Adrenal gland (tissue), 9 donors: ENCODE measurements at regions not wholly inside any gene's neighbourhood (a gene's known extent, or its start where the extent isn't known, plus 50 kb on each side); places are given as distances from the start of the nearest gene placed in this dataset.

Experiments used
- DNase-seq, 7 donors: peaks; one replicate each; pipeline ENCODE4 v3.0.0-alpha.2; 2019 to 2020
- H3K27ac ChIP-seq, 5 donors: fragments of 200-600 bp; sonication (generic) in 4 of 5; 1 replicate in 3 of 5; 2 replicates in 2 of 5; pipeline versions ENCODE4 v1.5.1 to v1.8.0; 2016 to 2020; ENCODE audit warnings: mild to moderate bottlenecking in 1 of 5
- H3K27me3 ChIP-seq: fragments of 200-600 bp; 2 replicates; pipeline ENCODE4 v1.8.0; 2021
- H3K36me3 ChIP-seq, 2 donors: fragments of 200-600 bp; replicated peaks in 1 of 2; 1 replicate in 1 of 2; 2 replicates in 1 of 2; pipeline versions ENCODE4 v1.5.1 to v1.8.0; 2018 to 2022
- H3K4me1 ChIP-seq, 2 donors: fragments of 200-600 bp; replicated peaks in 1 of 2; 1 replicate in 1 of 2; 2 replicates in 1 of 2; pipeline versions ENCODE4 v1.5.1 to v1.8.0; 2018 to 2021
- H3K4me3 ChIP-seq, 4 donors: fragments of 200-600 bp; sonication (generic) in 3 of 4; one replicate each; pipeline ENCODE4 v1.5.1; 2016 to 2018
- H3K9me3 ChIP-seq, 3 donors: fragments of 200-600 bp; sonication (generic) in 1 of 3; replicated peaks in 1 of 3; 1 replicate in 2 of 3; 2 replicates in 1 of 3; pipeline versions ENCODE4 v1.5.1 to v1.8.0; 2016 to 2021
- CTCF ChIP-seq, 6 experiments: fragments of 450-650 bp in 4 of 6; fragments of 200-600 bp in 2 of 6; sonication (generic) in 1 of 6; IDR thresholded peaks; 1 replicate in 5 of 6; 2 replicates in 1 of 6; pipeline versions ENCODE4 v1.5.1 to v1.8.0; 2016 to 2021; ENCODE audit warnings: antibody characterized with exemption in 6 of 6, mild to moderate bottlenecking in 2 of 6, moderate library complexity in 1 of 6
- POLR2A ChIP-seq, 2 donors: fragments of 450-650 bp; IDR thresholded peaks; one replicate each; pipeline ENCODE4 v1.6.1; 2017; ENCODE audit warnings: antibody characterized with exemption in 2 of 2, mild to moderate bottlenecking in 2 of 2, moderate library complexity in 1 of 2
- WGBS, 4 donors: extraction: QIAGEN DNeasy Blood & Tissue Kit in 2 of 4; methylation state at CpG; one replicate each; pipeline versions ENCODE4 v1.1.5 to v1.1.7; 2013 to 2017; 5-methylcytosine and 5-hydroxymethylcytosine counted together
- intact Hi-C, 2 donors: fragments of 100-400 bp; cut with DNase I; formaldehyde crosslinking; loops; one replicate each; pipeline versions ENCODE4 v1.14.1 to v1.15.0; 2022 to 2023
- donor health status: healthy with polysubstance abuse.
- donor health status: Bipolar disorder and iron deficiency.
- donor health status: DM: yes; HTN: yes; CAD: no.
- donor health status: DM: no; HTN: no; CAD: no.
- donor health status: DM: no; HTN: no; CAD: no.

DNA sequence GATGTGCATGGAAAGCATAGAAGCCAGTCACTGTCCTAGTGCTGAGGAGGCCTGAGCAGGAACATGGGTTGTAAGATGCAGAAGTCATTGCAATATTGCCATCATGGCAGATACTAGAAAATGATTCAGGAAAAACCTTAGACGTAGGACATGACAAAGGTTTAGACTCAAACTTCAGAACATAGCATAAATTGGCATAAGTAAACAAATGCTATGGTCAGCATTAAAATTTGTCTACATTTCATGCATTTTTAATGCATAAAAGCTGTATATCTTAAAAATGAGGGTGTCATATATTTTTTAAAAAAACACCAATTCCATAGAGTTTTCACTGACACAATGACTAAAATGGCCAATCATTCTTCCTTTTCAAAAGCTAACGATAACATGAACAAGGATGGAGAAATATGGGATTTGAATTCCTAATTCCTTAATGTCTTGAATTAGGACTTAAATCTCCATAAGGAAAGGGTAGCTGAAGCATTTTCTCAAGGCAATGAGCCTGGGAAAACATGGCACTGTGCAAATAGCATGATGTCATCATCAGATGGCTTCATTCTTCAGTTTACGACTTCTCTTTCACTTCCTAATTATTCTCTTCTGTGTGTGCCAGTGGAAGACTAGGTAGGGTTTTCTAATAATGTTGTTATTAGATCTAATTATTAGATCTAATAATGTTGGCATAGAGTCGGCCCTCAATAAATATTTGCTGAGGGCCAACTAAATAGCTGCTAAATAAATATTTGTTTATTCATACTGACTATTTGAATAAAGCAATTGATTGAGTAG, 125.1 kb upstream of the FRG1 start:
- intact Hi-C loops, result no loop called here
- Histone ChIP-seq H3K4me1 (no peaks in the 10 kb centered on the region), H3K4me3 (no peak overlapping the region), H3K27ac (no peak overlapping the region), H3K9me3 (no peaks in the 10 kb centered on the region), H3K36me3 (no peaks in the 10 kb centered on the region), H3K27me3 (no peaks in the 10 kb centered on the region)
- 83 to 88% (median 85%) methylated on average over 4 of the region's 4 CpGs for WGBS, 4 donors
- DNase-seq, result no peak
- no peak for TF ChIP-seq POLR2A (IDR thresholded peaks at IDR 0.05)
- TF ChIP-seq CTCF (IDR thresholded peaks at IDR 0.05), result no peak

DNA sequence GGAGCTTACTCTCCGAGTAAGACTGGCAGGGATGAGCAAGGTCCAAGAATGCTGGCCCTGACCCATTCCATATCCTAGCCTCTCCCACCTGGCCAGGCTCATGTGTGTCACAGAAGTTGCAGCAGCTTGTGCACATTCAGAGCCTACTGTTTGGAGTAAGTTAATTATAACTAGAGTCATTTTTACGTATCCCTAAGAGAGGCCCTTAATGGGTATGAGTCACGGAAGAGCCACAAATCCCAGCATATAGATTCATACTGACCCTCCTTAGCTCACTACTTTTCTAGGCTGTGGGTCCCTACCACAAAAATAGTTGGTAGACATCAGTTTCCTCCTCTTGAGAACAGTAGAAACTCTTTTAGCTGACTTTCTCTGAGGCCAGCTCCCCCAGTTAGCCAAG, 118.3 kb upstream of the FRG1 start:
- Histone ChIP-seq H3K36me3 (no peaks in the 10 kb centered on the region), H3K4me3 (no peak overlapping the region), H3K27ac (no peak overlapping the region), H3K4me1 (no peaks in the 10 kb centered on the region), H3K27me3 (no peaks in the 10 kb centered on the region), H3K9me3 (no peaks in the 10 kb centered on the region)
- TF ChIP-seq POLR2A (IDR thresholded peaks at IDR 0.05), result no peak
- TF ChIP-seq CTCF (IDR thresholded peaks at IDR 0.05), result no peak
- intact Hi-C loops, result no loop called here
- 81 to 92% (median 86%) methylated on average over 3 of the region's 3 CpGs for WGBS, 4 donors
- DNase-seq, result no peak

- Histone ChIP-seq H3K36me3 (no peaks in the 10 kb centered on the region), H3K27ac (no peak overlapping the region), H3K9me3 (no peaks in the 10 kb centered on the region), H3K4me1 (no peaks in the 10 kb centered on the region), H3K4me3 (no peak overlapping the region), H3K27me3 (no peaks in the 10 kb centered on the region)
- DNase-seq, result no peak
- intact Hi-C loops, result no loop called here
- 77 to 91% (median 85%) methylated on average over 3 of the region's 3 CpGs for WGBS, 4 donors
- TF ChIP-seq POLR2A (IDR thresholded peaks at IDR 0.05) (no peak), CTCF (IDR thresholded peaks at IDR 0.05) (no peak)
Measured at GRCh38 chr4:189823591-189823990, 117.1 kb upstream of the FRG1 start.

DNA sequence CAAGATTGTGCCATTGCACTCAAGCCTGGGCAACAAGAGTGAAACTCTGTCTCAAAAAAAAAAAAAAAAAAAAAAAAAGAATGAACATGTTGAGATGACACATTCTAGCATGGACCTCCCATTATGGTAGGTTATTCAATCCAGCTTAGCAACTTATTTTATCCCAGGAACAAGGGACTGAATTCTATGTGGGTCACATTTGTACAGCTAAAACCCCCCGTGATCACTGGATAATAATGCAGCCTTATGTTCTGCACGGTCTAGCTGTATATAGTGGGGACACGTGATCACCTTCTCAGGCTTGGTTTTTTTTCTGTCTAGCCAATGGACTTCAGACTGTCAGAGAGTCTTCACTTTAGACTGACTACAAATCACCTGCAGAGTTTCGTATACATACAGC, 115.2 kb upstream of the FRG1 start:
- no peak for TF ChIP-seq CTCF (IDR thresholded peaks at IDR 0.05)
- Histone ChIP-seq H3K27me3 (no peaks in the 10 kb centered on the region), H3K36me3 (no peaks in the 10 kb centered on the region), H3K9me3 (no peaks in the 10 kb centered on the region), H3K27ac (no peak overlapping the region), H3K4me1 (no peaks in the 10 kb centered on the region), H3K4me3 (no peak overlapping the region)
- intact Hi-C loops, result no loop called here
- WGBS, 4 donors, result 65 to 90% (median 82%) methylated on average over 4 of the region's 4 CpGs
- DNase-seq, result no peak
